H9 (cell line): ENCODE measurements at regions not wholly inside any gene's neighbourhood (a gene's known extent, or its start where the extent isn't known, plus 50 kb on each side); places are given as distances from the start of the nearest gene placed in this dataset.

ENCODE experiments used
- DNase-seq: peaks from one replicate; pipeline ENCODE4 v3.0.0-alpha.2; 2017
- H2AFZ ChIP-seq: one replicate; pipeline ENCODE4 v1.6.1; 2013; ENCODE audit warnings: mild to moderate bottlenecking, low read length, control low read depth, moderate library complexity
- H2AK5ac ChIP-seq: 2 replicates; pipeline ENCODE4 v1.6.1; 2013; ENCODE audit warnings: low read length, control low read depth, mixed read lengths; ENCODE audit not compliant: insufficient read length
- H2BK120ac ChIP-seq: one replicate; pipeline ENCODE4 v1.6.1; 2013; ENCODE audit warnings: low read depth, mild to moderate bottlenecking, low read length, control low read depth, inconsistent platforms; ENCODE audit not compliant: poor library complexity, severe bottlenecking
- H2BK12ac ChIP-seq: 2 replicates; pipeline ENCODE4 v1.6.1; 2013; ENCODE audit warnings: low read length, control low read depth, mixed read lengths, low read depth; ENCODE audit not compliant: insufficient read length
- H2BK15ac ChIP-seq: 2 replicates; pipeline ENCODE4 v1.6.1; 2013; ENCODE audit warnings: low read depth, low read length, control low read depth
- H2BK20ac ChIP-seq: one replicate; pipeline ENCODE4 v1.6.1; 2013; ENCODE audit warnings: low read depth, mild to moderate bottlenecking, low read length, control low read depth, inconsistent platforms; ENCODE audit not compliant: poor library complexity, severe bottlenecking
- H2BK5ac ChIP-seq: 2 replicates; pipeline ENCODE4 v1.6.1; 2013; ENCODE audit warnings: low read length, control low read depth, mixed read lengths; ENCODE audit not compliant: insufficient read length
- H3K14ac ChIP-seq: 2 replicates; pipeline ENCODE4 v1.6.1; 2013; ENCODE audit warnings: low read length, control low read depth; ENCODE audit not compliant: insufficient read depth
- H3K18ac ChIP-seq: 2 replicates; pipeline ENCODE4 v1.6.1; 2013; ENCODE audit warnings: low read depth, mild to moderate bottlenecking, mixed read lengths, low read length, control low read depth; ENCODE audit not compliant: insufficient read length
- H3K23ac ChIP-seq: 2 replicates; pipeline ENCODE4 v1.6.1; 2013; ENCODE audit warnings: low read length, control low read depth, mixed read lengths, low read depth; ENCODE audit not compliant: insufficient read length
- H3K23me2 ChIP-seq: 2 replicates; pipeline ENCODE4 v1.6.1; 2013; ENCODE audit warnings: low read depth, mild to moderate bottlenecking, mixed read lengths, low read length, control low read depth; ENCODE audit not compliant: insufficient read length, poor library complexity, severe bottlenecking
- H3K27ac ChIP-seq: 2 replicates; pipeline ENCODE4 v1.5.1; 2013; ENCODE audit warnings: low read length, control low read depth, mixed read lengths, low read depth; ENCODE audit not compliant: insufficient read length
- H3K27me3 ChIP-seq: 2 replicates; pipeline ENCODE4 v1.6.1; 2013; ENCODE audit warnings: low read length, control low read depth, inconsistent platforms; ENCODE audit not compliant: insufficient read depth
- H3K4ac ChIP-seq: 2 replicates; pipeline ENCODE4 v1.6.1; 2013; ENCODE audit warnings: low read depth, mild to moderate bottlenecking, control low read depth, inconsistent platforms, low read length, moderate library complexity
- H3K4me1 ChIP-seq: 2 replicates; pipeline ENCODE4 v1.6.1; 2013; ENCODE audit warnings: low read length, control low read depth, inconsistent platforms; ENCODE audit not compliant: insufficient read depth
- H3K4me2 ChIP-seq: 2 replicates; pipeline ENCODE4 v1.6.1; 2013; ENCODE audit warnings: low read length, control low read depth, mixed read lengths; ENCODE audit not compliant: insufficient read length, insufficient read depth
- H3K56ac ChIP-seq: 2 replicates; pipeline ENCODE4 v1.6.1; 2013; ENCODE audit warnings: low read depth, mild to moderate bottlenecking, mixed read lengths, low read length, control low read depth; ENCODE audit not compliant: insufficient read length
- H3K79me1 ChIP-seq: 2 replicates; pipeline ENCODE4 v1.6.1; 2013; ENCODE audit warnings: low read depth, mild to moderate bottlenecking, moderate library complexity, low read length, control low read depth, inconsistent platforms; ENCODE audit not compliant: insufficient read depth, poor library complexity, severe bottlenecking
- H3K79me2 ChIP-seq: 2 replicates; pipeline ENCODE4 v1.6.1; 2013; ENCODE audit warnings: low read length, control low read depth, inconsistent platforms; ENCODE audit not compliant: insufficient read depth
- H3K9ac ChIP-seq: 2 replicates; pipeline ENCODE4 v1.6.1; 2013; ENCODE audit warnings: low read length, control low read depth, mixed read lengths; ENCODE audit not compliant: insufficient read length; ENCODE audit errors: extremely low read depth
- H3K9me3 ChIP-seq: one replicate; pipeline ENCODE4 v1.6.1; 2013; ENCODE audit warnings: low read depth, low read length, inconsistent platforms; ENCODE audit not compliant: control insufficient read depth
- H3T11ph ChIP-seq: one replicate; pipeline ENCODE4 v1.6.1; 2013; ENCODE audit warnings: mild to moderate bottlenecking, low read length, control low read depth, inconsistent platforms
- H4K20me1 ChIP-seq: one replicate; pipeline ENCODE4 v1.6.1; 2013; ENCODE audit not compliant: control insufficient read depth, insufficient read length, insufficient read depth
- H4K5ac ChIP-seq: 2 replicates; pipeline ENCODE4 v1.6.1; 2013; ENCODE audit warnings: low read depth, mild to moderate bottlenecking, mixed read lengths, low read length, control low read depth; ENCODE audit not compliant: insufficient read length
- H4K8ac ChIP-seq: replicated peaks from 2 replicates; pipeline ENCODE4 v1.6.1; 2013; ENCODE audit warnings: low read length, control low read depth, mixed read lengths, low read depth; ENCODE audit not compliant: insufficient read length
- H4K91ac ChIP-seq: 2 replicates; pipeline ENCODE4 v1.6.1; 2013; ENCODE audit warnings: low read depth, mild to moderate bottlenecking, moderate library complexity, mixed read lengths, low read length, control low read depth; ENCODE audit not compliant: insufficient read length
- H3K27ac Mint-ChIP-seq, 3 experiments: 2 replicates in 2 of 3; 3 replicates in 1 of 3; pipeline ENCODE4 v1.8.0; 2020 to 2021; ENCODE audit warnings: mixed read lengths in 3 of 3, mild to moderate bottlenecking in 1 of 3, moderate library complexity in 1 of 3
- H3K27me3 Mint-ChIP-seq: 2 replicates; pipeline ENCODE4 v1.8.0; 2021; ENCODE audit warnings: low read depth, mild to moderate bottlenecking, moderate library complexity, mixed read lengths
- H3K36me3 Mint-ChIP-seq, 3 experiments: 2 replicates in 2 of 3; 3 replicates in 1 of 3; pipeline ENCODE4 v1.8.0; 2020 to 2021; ENCODE audit warnings: low read depth in 3 of 3, mixed read lengths in 3 of 3; ENCODE audit not compliant: insufficient read depth in 1 of 3
- H3K4me1 Mint-ChIP-seq, 2 experiments: 2 replicates each; pipeline ENCODE4 v1.8.0; 2020; ENCODE audit warnings: mixed read lengths in 2 of 2
- H3K4me3 Mint-ChIP-seq, 2 experiments: 2 replicates in 1 of 2; 3 replicates in 1 of 2; pipeline ENCODE4 v1.8.0; 2020 to 2021; ENCODE audit warnings: mild to moderate bottlenecking in 2 of 2, mixed read lengths in 2 of 2, moderate library complexity in 1 of 2
- H3K9me3 Mint-ChIP-seq, 2 experiments: 2 replicates in 1 of 2; 3 replicates in 1 of 2; pipeline ENCODE4 v1.8.0; 2020; ENCODE audit warnings: mild to moderate bottlenecking in 2 of 2, mixed read lengths in 2 of 2, moderate library complexity in 1 of 2
- WGBS: extraction: QIAGEN DNeasy Blood & Tissue Kit; methylation state at CpG from one replicate; pipeline ENCODE4 v1.1.7; 2013; ENCODE audit warnings: missing lambda C conversion rate, low lambda C conversion rate, mixed read lengths; ENCODE audit not compliant: insufficient read length; ENCODE audit errors: extremely low coverage; 5-methylcytosine and 5-hydroxymethylcytosine counted together
- TF ChIP-seq, protein P1 (sequence below): fragments of 200-600 bp; sonication (generic); conservative IDR thresholded peaks from 3 replicates; pipeline ENCODE4 v1.8.0; 2021; ENCODE audit warnings: antibody characterized with exemption, mild to moderate bottlenecking

DNA sequence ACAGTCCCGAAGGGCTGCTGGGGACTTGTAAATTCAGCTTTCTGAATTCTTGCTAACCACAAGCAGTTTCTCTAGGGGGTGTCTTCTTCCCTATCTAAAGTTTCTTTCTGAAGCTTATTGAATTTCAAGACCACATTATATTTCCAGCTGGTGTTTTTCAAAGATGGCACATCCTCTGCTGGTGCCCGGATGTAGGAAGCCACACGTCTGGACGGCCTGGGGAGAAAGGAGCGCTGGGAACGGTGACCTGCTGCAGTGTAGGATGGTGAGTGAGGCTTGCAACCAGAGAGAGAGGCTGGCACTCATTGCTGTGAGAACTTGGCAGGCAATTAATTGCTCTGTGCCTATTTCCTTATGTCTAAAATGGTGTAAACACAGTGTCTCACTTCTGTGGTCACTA is 776.4 kb downstream of the TYW1 start:
- no peak overlapping the region for H3T11ph ChIP-seq
- H3K4me3 Mint-ChIP-seq: no peak overlapping the region
- H3K27ac ChIP-seq: no peak overlapping the region
- H3K79me1 ChIP-seq: no peaks in the 10 kb centered on the region
- H3K27me3 Mint-ChIP-seq: peaks cover 6% of the 10 kb centered on the region
- H2AK5ac ChIP-seq: no peak overlapping the region
- H4K8ac ChIP-seq: no peak overlapping the region
- no peaks in the 10 kb centered on the region for H3K9me3 Mint-ChIP-seq
- H3K4me2 ChIP-seq: no peak overlapping the region
- H3K4me1 Mint-ChIP-seq: peaks cover 2 to 3% of the 10 kb centered on the region in 2 experiments; a peak in 3 of 4 replicates
- DNase-seq: no peak
- H4K91ac ChIP-seq: no peak overlapping the region
- no peak overlapping the region for H3K4ac ChIP-seq
- no peak overlapping the region for H4K5ac ChIP-seq
- H3K27me3 ChIP-seq: no peaks in the 10 kb centered on the region
- H3K23ac ChIP-seq: no peak overlapping the region
- no peak overlapping the region for H2BK5ac ChIP-seq
- no peak overlapping the region for H2BK12ac ChIP-seq
- no peak overlapping the region for H3K14ac ChIP-seq
- TF ChIP-seq, protein P1, sequence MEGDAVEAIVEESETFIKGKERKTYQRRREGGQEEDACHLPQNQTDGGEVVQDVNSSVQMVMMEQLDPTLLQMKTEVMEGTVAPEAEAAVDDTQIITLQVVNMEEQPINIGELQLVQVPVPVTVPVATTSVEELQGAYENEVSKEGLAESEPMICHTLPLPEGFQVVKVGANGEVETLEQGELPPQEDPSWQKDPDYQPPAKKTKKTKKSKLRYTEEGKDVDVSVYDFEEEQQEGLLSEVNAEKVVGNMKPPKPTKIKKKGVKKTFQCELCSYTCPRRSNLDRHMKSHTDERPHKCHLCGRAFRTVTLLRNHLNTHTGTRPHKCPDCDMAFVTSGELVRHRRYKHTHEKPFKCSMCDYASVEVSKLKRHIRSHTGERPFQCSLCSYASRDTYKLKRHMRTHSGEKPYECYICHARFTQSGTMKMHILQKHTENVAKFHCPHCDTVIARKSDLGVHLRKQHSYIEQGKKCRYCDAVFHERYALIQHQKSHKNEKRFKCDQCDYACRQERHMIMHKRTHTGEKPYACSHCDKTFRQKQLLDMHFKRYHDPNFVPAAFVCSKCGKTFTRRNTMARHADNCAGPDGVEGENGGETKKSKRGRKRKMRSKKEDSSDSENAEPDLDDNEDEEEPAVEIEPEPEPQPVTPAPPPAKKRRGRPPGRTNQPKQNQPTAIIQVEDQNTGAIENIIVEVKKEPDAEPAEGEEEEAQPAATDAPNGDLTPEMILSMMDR: no peak
- H3K27ac Mint-ChIP-seq: no peak overlapping the region
- H4K20me1 ChIP-seq: peaks cover 2% of the 10 kb centered on the region
- H3K79me2 ChIP-seq: no peaks in the 10 kb centered on the region
- no peaks in the 10 kb centered on the region for H3K23me2 ChIP-seq
- no peak overlapping the region for H2BK15ac ChIP-seq
- no peak overlapping the region for H2AFZ ChIP-seq
- no CpG with 5 or more reads among the region's 6 CpGs for WGBS
- no peaks in the 10 kb centered on the region for H3K9me3 ChIP-seq
- no peak overlapping the region for H2BK20ac ChIP-seq
- no peaks in the 10 kb centered on the region for H3K4me1 ChIP-seq
- no peak overlapping the region for H3K56ac ChIP-seq
- H3K36me3 Mint-ChIP-seq: no peaks in the 10 kb centered on the region; a peak in 1 of 7 replicates
- H3K18ac ChIP-seq: no peak overlapping the region
- H2BK120ac ChIP-seq: no peak overlapping the region
- H3K9ac ChIP-seq: no peak overlapping the region
